ENCODE measurements at regions not wholly inside any gene's neighbourhood (a gene's known extent, or its start where the extent isn't known, plus 50 kb on each side); places are given as distances from the start of the nearest gene placed in this dataset.

DNA sequence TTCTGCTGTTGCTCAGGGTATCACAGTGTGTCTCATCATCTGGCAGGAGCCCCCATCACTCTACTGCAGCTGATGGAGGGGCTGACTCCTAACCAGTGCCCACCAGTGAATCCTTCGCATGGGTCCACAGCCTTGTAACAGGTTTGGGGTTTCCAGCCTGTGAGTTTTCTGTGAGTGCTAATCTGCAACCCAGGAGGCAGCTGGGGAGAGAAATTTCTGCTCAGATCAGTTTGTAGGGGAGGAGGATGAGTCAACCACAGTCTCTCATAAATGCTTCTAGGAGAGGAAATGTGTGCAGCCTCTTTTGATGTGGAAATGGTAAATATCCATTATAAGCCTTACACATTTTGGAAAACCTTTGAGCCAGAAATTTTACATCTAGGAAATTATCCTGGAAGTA lies 871.3 kb downstream of the AACS start:
- DNase-seq (ENCODE audit: low read depth in 1 of 2, low spot score in 1 of 2), result no peak
- Histone ChIP-seq H3K27ac (replicated peaks) (no peak overlapping the region), H3K4me3 (replicated peaks; ENCODE audit: insufficient read depth, low read length) (no peak overlapping the region), H3K27me3 (ENCODE audit: insufficient read depth, poor library complexity, severe bottlenecking) (no peaks in the 10 kb centered on the region)
- TF ChIP-seq, protein P1, sequence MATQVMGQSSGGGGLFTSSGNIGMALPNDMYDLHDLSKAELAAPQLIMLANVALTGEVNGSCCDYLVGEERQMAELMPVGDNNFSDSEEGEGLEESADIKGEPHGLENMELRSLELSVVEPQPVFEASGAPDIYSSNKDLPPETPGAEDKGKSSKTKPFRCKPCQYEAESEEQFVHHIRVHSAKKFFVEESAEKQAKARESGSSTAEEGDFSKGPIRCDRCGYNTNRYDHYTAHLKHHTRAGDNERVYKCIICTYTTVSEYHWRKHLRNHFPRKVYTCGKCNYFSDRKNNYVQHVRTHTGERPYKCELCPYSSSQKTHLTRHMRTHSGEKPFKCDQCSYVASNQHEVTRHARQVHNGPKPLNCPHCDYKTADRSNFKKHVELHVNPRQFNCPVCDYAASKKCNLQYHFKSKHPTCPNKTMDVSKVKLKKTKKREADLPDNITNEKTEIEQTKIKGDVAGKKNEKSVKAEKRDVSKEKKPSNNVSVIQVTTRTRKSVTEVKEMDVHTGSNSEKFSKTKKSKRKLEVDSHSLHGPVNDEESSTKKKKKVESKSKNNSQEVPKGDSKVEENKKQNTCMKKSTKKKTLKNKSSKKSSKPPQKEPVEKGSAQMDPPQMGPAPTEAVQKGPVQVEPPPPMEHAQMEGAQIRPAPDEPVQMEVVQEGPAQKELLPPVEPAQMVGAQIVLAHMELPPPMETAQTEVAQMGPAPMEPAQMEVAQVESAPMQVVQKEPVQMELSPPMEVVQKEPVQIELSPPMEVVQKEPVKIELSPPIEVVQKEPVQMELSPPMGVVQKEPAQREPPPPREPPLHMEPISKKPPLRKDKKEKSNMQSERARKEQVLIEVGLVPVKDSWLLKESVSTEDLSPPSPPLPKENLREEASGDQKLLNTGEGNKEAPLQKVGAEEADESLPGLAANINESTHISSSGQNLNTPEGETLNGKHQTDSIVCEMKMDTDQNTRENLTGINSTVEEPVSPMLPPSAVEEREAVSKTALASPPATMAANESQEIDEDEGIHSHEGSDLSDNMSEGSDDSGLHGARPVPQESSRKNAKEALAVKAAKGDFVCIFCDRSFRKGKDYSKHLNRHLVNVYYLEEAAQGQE (IDR thresholded peaks at IDR 0.05; ENCODE audit: insufficient replicate concordance, low read depth), result no peak
- TF ChIP-seq, protein P2, sequence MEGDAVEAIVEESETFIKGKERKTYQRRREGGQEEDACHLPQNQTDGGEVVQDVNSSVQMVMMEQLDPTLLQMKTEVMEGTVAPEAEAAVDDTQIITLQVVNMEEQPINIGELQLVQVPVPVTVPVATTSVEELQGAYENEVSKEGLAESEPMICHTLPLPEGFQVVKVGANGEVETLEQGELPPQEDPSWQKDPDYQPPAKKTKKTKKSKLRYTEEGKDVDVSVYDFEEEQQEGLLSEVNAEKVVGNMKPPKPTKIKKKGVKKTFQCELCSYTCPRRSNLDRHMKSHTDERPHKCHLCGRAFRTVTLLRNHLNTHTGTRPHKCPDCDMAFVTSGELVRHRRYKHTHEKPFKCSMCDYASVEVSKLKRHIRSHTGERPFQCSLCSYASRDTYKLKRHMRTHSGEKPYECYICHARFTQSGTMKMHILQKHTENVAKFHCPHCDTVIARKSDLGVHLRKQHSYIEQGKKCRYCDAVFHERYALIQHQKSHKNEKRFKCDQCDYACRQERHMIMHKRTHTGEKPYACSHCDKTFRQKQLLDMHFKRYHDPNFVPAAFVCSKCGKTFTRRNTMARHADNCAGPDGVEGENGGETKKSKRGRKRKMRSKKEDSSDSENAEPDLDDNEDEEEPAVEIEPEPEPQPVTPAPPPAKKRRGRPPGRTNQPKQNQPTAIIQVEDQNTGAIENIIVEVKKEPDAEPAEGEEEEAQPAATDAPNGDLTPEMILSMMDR (IDR thresholded peaks at IDR 0.05; ENCODE audit: insufficient read depth, low read length), result no peak
- TF ChIP-seq SPI1 (IDR thresholded peaks at IDR 0.05; ENCODE audit: borderline replicate concordance, low read depth) (no peak), POLR2AphosphoS5 (IDR thresholded peaks at IDR 0.05; ENCODE audit: low read depth) (no peak)

DNA sequence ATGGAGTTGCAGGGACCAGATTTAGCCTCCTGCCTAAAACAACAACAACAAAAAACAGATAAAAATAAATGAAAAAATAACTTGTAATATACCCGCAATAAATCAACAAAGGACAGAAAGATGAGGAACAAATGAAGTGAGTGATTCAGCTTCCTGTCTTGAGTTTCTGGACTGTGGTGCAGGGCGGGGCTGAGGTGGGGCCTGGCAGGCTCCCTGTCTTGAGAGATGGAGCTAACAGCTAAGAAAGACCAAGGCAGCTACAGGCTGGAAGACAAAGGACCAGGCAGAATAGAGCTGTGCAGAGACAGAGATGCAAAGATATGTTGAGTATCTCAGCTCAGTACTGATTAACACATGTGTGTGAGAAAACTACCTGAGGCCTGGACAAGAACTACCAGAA lies 879.2 kb downstream of the AACS start:
- no peak overlapping the region for H3K4me3 ChIP-seq (replicated peaks; ENCODE audit: insufficient read depth, low read length)
- TF ChIP-seq, protein P2 (IDR thresholded peaks at IDR 0.05; ENCODE audit: insufficient read depth, low read length), result no peak
- no peak for TF ChIP-seq POLR2AphosphoS5 (IDR thresholded peaks at IDR 0.05; ENCODE audit: low read depth)
- TF ChIP-seq, protein P1 (IDR thresholded peaks at IDR 0.05; ENCODE audit: insufficient replicate concordance, low read depth), result no peak
- TF ChIP-seq GABPA (IDR thresholded peaks at IDR 0.05; ENCODE audit: low read depth), result no peak
- TF ChIP-seq SPI1 (IDR thresholded peaks at IDR 0.05; ENCODE audit: borderline replicate concordance, low read depth), result no peak
- DNase-seq (ENCODE audit: low read depth in 1 of 2, low spot score in 1 of 2), result no peak
- H3K27me3 ChIP-seq (ENCODE audit: insufficient read depth, poor library complexity, severe bottlenecking), result no peaks in the 10 kb centered on the region
- no peak overlapping the region for H3K27ac ChIP-seq (replicated peaks)

DNA sequence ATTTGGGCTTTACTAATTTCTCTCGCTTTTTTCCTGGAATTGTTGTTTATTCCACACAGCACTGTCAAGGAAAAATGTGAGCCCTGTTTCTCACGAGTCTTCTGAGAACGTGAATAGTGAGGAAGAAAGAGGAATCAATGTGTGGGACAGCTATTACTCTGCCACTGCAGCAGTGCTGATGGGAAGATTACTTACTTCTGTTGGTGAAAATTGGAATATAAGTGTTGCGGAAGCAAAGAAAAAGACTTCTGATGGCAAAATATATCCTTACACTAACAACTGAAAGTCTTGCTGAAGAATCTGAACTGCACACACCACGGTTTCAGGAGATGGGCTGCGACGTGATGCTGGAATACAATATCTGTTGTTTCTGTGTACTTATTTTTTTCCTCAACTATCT lies 884.2 kb downstream of the AACS start:
- DNase-seq (ENCODE audit: low read depth in 1 of 2, low spot score in 1 of 2), result no peak
- no peak overlapping the region for H3K4me3 ChIP-seq (replicated peaks; ENCODE audit: insufficient read depth, low read length)
- TF ChIP-seq SPI1 (IDR thresholded peaks at IDR 0.05; ENCODE audit: borderline replicate concordance, low read depth) (no peak), GABPA (IDR thresholded peaks at IDR 0.05; ENCODE audit: low read depth) (no peak)
- TF ChIP-seq, protein P1 (IDR thresholded peaks at IDR 0.05; ENCODE audit: insufficient replicate concordance, low read depth), result no peak
- H3K27me3 ChIP-seq (ENCODE audit: insufficient read depth, poor library complexity, severe bottlenecking), result no peaks in the 10 kb centered on the region
- H3K27ac ChIP-seq (replicated peaks), result no peak overlapping the region

DNA sequence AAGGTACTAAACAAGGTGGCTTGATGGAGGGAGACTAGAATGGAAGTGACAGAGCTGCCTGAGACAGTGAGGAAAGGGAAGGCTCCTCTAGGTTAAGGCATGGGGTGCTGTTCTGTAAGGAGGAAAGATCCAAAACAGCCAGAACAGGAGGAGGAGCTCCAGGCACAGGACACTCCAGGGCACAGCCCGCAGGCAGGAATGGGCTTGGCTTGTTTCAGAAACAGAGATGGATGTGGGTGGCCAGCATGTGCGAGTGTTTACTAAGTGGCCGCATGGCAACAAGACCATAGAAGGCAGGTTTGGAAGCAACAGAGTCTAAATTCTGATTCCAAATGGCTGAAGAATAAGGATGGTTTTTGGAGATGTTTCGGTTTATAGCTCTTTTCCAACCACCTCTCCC lies 889.1 kb downstream of the AACS start:
- TF ChIP-seq, protein P2 (IDR thresholded peaks at IDR 0.05; ENCODE audit: insufficient read depth, low read length), result no peak
- TF ChIP-seq POLR2AphosphoS5 (IDR thresholded peaks at IDR 0.05; ENCODE audit: low read depth) (no peak), GABPA (IDR thresholded peaks at IDR 0.05; ENCODE audit: low read depth) (no peak), SPI1 (IDR thresholded peaks at IDR 0.05; ENCODE audit: borderline replicate concordance, low read depth) (no peak)
- TF ChIP-seq, protein P1 (IDR thresholded peaks at IDR 0.05; ENCODE audit: insufficient replicate concordance, low read depth), result no peak
- no peak overlapping the region for H3K27ac ChIP-seq (replicated peaks)
- H3K27me3 ChIP-seq (ENCODE audit: insufficient read depth, poor library complexity, severe bottlenecking), result no peaks in the 10 kb centered on the region
- no peak for DNase-seq (ENCODE audit: low read depth in 1 of 2, low spot score in 1 of 2)
- H3K4me3 ChIP-seq (replicated peaks; ENCODE audit: insufficient read depth, low read length), result no peak overlapping the region

Measured in HL-60 (cell line).